ENCODE measurements at regions not wholly inside any gene's neighbourhood (a gene's known extent, or its start where the extent isn't known, plus 50 kb on each side); places are given as distances from the start of the nearest gene placed in this dataset.

GRCh38 chr6:104596091-104596490 lies 263.6 kb downstream of the HACE1 start:
- no peak for DNase-seq (ENCODE audit: low read depth, low spot score)
- in situ Hi-C loops (cut with HindIII; ENCODE audit: low pct_unique_long_range_greater_than_20kb, low sequenced_read_pairs): no loop called here

GRCh38 chr6:104595311-104595820 lies 264.4 kb downstream of the HACE1 start:
- DNase-seq (ENCODE audit: low read depth, low spot score): no peak
- in situ Hi-C loops (cut with HindIII; ENCODE audit: low pct_unique_long_range_greater_than_20kb, low sequenced_read_pairs): no loop called here

GRCh38 chr6:104591573-104592334 lies 268.0 kb downstream of the HACE1 start:
- in situ Hi-C loops (cut with HindIII; ENCODE audit: low pct_unique_long_range_greater_than_20kb, low sequenced_read_pairs): no loop called here
- DNase-seq (ENCODE audit: low read depth, low spot score): peak; percentile 6

- in situ Hi-C loops (cut with HindIII; ENCODE audit: low pct_unique_long_range_greater_than_20kb, low sequenced_read_pairs): no loop called here
- no peak for DNase-seq (ENCODE audit: low read depth, low spot score)
Observed at GRCh38 chr6:104589940-104590339, 269.8 kb downstream of the HACE1 start.

GRCh38 chr6:104585646-104586045 lies 274.1 kb downstream of the HACE1 start:
- in situ Hi-C loops (cut with HindIII; ENCODE audit: low pct_unique_long_range_greater_than_20kb, low sequenced_read_pairs): no loop called here
- DNase-seq (ENCODE audit: low read depth, low spot score): no peak

GRCh38 chr6:104580452-104580851 lies 279.3 kb downstream of the HACE1 start:
- in situ Hi-C loops (cut with HindIII; ENCODE audit: low pct_unique_long_range_greater_than_20kb, low sequenced_read_pairs): no loop called here
- DNase-seq (ENCODE audit: low read depth, low spot score): no peak

GRCh38 chr6:104579310-104579863 lies 280.3 kb downstream of the HACE1 start:
- no peak for DNase-seq (ENCODE audit: low read depth, low spot score)
- in situ Hi-C loops (cut with HindIII; ENCODE audit: low pct_unique_long_range_greater_than_20kb, low sequenced_read_pairs): no loop called here

DNA sequence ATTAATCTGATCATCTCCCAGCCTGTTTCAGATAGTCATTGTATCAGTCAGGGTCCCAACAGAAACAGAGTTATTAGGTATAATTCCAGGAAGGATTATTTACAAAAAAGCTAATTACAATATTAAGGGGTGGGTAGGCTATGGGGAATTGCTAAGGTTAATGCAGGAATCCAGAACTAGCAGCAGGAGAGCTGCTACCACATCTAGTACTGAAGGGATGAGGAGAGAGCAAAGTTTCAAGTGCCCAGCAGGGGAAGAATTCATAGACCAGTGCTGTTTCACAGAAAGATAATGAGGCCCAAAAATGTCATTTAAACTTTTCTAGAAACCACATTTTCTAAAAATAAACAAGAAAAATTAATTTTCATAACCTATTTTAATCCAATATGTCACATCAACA lies 284.2 kb downstream of the HACE1 start:
- in situ Hi-C loops (cut with HindIII; ENCODE audit: low pct_unique_long_range_greater_than_20kb, low sequenced_read_pairs): no loop called here
- no peak for DNase-seq (ENCODE audit: low read depth, low spot score)

- in situ Hi-C loops (cut with HindIII; ENCODE audit: low pct_unique_long_range_greater_than_20kb, low sequenced_read_pairs): no loop called here
- DNase-seq (ENCODE audit: low read depth, low spot score): no peak
Observed at GRCh38 chr6:104574135-104574750, 285.5 kb downstream of the HACE1 start.

GRCh38 chr6:104573350-104573749 lies 286.4 kb downstream of the HACE1 start:
- in situ Hi-C loops (cut with HindIII; ENCODE audit: low pct_unique_long_range_greater_than_20kb, low sequenced_read_pairs): no loop called here
- DNase-seq (ENCODE audit: low read depth, low spot score): no peak

GRCh38 chr6:104572901-104573300 lies 286.8 kb downstream of the HACE1 start:
- in situ Hi-C loops (cut with HindIII; ENCODE audit: low pct_unique_long_range_greater_than_20kb, low sequenced_read_pairs): no loop called here
- no peak for DNase-seq (ENCODE audit: low read depth, low spot score)

GRCh38 chr6:104566411-104566810 lies 293.3 kb downstream of the HACE1 start:
- DNase-seq (ENCODE audit: low read depth, low spot score): no peak
- in situ Hi-C loops (cut with HindIII; ENCODE audit: low pct_unique_long_range_greater_than_20kb, low sequenced_read_pairs): no loop called here

DNA sequence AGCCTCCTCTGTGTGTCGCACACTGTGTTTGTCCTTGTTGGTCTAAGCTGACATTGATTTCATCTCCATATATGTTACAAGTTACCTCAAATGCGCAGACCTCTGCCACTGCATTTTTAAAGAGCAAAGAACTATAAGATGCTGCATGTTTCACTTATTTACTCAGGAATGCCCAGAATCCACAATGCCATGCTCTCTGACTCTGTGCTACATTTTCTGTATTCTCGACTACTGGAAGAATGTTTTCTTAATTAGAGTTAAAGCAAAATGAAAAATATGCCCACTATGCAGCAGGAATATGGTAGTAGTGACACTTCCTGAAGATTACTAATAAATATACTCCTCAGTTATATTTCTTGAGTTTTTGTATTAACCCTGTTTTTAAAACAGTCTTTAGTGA lies 296.4 kb downstream of the HACE1 start:
- DNase-seq (ENCODE audit: low read depth, low spot score): no peak
- in situ Hi-C loops (cut with HindIII; ENCODE audit: low pct_unique_long_range_greater_than_20kb, low sequenced_read_pairs): no loop called here

GRCh38 chr6:104559435-104560202 lies 300.1 kb downstream of the HACE1 start:
- in situ Hi-C loops (cut with HindIII; ENCODE audit: low pct_unique_long_range_greater_than_20kb, low sequenced_read_pairs): no loop called here

GRCh38 chr6:104558746-104559145 lies 301.0 kb downstream of the HACE1 start:
- DNase-seq (ENCODE audit: low read depth, low spot score): no peak
- in situ Hi-C loops (cut with HindIII; ENCODE audit: low pct_unique_long_range_greater_than_20kb, low sequenced_read_pairs): no loop called here

More at GRCh38 chr6:104559435-104560202, 300.1 kb downstream of the HACE1 start:
- no peak for DNase-seq (ENCODE audit: low read depth, low spot score)

- DNase-seq (ENCODE audit: low read depth, low spot score): no peak
- in situ Hi-C loops (cut with HindIII; ENCODE audit: low pct_unique_long_range_greater_than_20kb, low sequenced_read_pairs): no loop called here
Observed at GRCh38 chr6:104548297-104548696, 311.4 kb downstream of the HACE1 start.

DNA sequence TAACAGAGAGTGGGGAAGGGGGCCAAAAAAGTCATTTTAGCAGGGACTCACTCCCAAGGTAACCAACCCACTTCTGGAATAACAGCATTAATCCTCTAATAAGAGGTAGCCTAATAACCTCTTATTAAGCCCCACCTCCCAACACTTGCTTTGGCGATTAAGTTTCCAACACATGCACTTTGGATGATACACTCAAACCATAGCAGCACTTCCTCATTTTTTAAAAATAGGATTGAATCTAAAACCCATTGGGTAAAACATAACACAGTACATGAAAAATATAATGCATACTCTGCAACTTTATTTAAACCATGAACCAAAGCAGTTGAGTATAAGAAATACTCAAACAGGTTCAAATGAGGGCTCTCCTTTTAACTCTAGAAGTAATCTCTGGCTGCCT lies 318.3 kb downstream of the HACE1 start:
- DNase-seq (ENCODE audit: low read depth, low spot score): no peak
- in situ Hi-C loops (cut with HindIII; ENCODE audit: low pct_unique_long_range_greater_than_20kb, low sequenced_read_pairs): no loop called here

- DNase-seq (ENCODE audit: low read depth, low spot score): peak; percentile 90
Observed at GRCh38 chr6:104540743-104541142, 319.0 kb downstream of the HACE1 start.

More at GRCh38 chr6:104540743-104541142, 319.0 kb downstream of the HACE1 start:
- in situ Hi-C loops (cut with HindIII; ENCODE audit: low pct_unique_long_range_greater_than_20kb, low sequenced_read_pairs): no loop called here

Measured in SK-MEL-5 (cell line).